IPS-15b (cell line): ENCODE measurements at regions not wholly inside any gene's neighbourhood (a gene's known extent, or its start where the extent isn't known, plus 50 kb on each side); places are given as distances from the start of the nearest gene placed in this dataset.

ENCODE experiments used
- H3K27me3 ChIP-seq: one replicate; pipeline ENCODE4 v1.6.1; 2013; ENCODE audit warnings: low read length; ENCODE audit not compliant: control insufficient read depth, insufficient read depth
- H3K36me3 ChIP-seq: one replicate; pipeline ENCODE4 v1.6.1; 2013; ENCODE audit warnings: low read length; ENCODE audit not compliant: control insufficient read depth, insufficient read depth
- H3K4me1 ChIP-seq: one replicate; pipeline ENCODE4 v1.6.1; 2013; ENCODE audit warnings: mild to moderate bottlenecking, low read length; ENCODE audit not compliant: control insufficient read depth, insufficient read depth
- H3K4me3 ChIP-seq: one replicate; pipeline ENCODE4 v1.5.1; 2013; ENCODE audit warnings: low read depth, low read length
- H3K9ac ChIP-seq: one replicate; pipeline ENCODE4 v1.6.1; 2013; ENCODE audit warnings: low read depth, mild to moderate bottlenecking, low read length
- H3K9me3 ChIP-seq: one replicate; pipeline ENCODE4 v1.6.1; 2013; ENCODE audit warnings: mild to moderate bottlenecking, low read length; ENCODE audit not compliant: control insufficient read depth, insufficient read depth

DNA sequence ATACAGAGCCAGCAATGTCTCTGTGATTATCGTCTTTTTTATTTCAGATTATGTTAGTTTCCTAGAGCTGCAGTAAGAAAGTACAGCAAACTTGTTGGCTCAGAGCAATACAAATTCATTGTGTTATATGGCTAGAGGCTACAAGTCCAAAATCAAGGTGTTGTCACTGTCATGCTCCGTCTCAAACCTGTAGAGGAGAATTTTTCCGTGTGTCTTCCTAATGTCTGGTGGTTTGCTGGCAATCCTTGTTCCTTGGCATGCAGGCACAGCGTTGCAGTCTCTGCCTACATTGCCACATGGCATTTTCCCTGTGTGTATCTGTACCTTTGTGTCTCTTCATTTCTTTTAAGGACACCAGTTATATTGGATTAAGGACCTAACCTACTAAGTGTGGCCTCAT, 244.4 kb downstream of the LRRIQ3 start:
- Histone ChIP-seq H3K4me3 (no peak overlapping the region), H3K4me1 (peaks cover 10% of the 10 kb centered on the region), H3K36me3 (no peaks in the 10 kb centered on the region), H3K9me3 (no peaks in the 10 kb centered on the region), H3K9ac (no peak overlapping the region), H3K27me3 (no peaks in the 10 kb centered on the region)

GRCh38 chr1:73953186-73953585, 244.8 kb downstream of the LRRIQ3 start:
- Histone ChIP-seq H3K4me1 (peaks cover 10% of the 10 kb centered on the region), H3K9ac (no peak overlapping the region), H3K27me3 (no peaks in the 10 kb centered on the region), H3K9me3 (no peaks in the 10 kb centered on the region), H3K36me3 (no peaks in the 10 kb centered on the region), H3K4me3 (no peak overlapping the region)

GRCh38 chr1:73948055-73948454, 249.9 kb downstream of the LRRIQ3 start:
- Histone ChIP-seq H3K4me3 (no peak overlapping the region), H3K4me1 (peaks cover 13% of the 10 kb centered on the region), H3K9me3 (no peaks in the 10 kb centered on the region), H3K36me3 (no peaks in the 10 kb centered on the region), H3K27me3 (no peaks in the 10 kb centered on the region), H3K9ac (no peak overlapping the region)

GRCh38 chr1:73947009-73947408, 251.0 kb downstream of the LRRIQ3 start:
- H3K4me1 ChIP-seq, result peaks cover 16% of the 10 kb centered on the region
- no peaks in the 10 kb centered on the region for H3K36me3 ChIP-seq
- H3K9me3 ChIP-seq, result no peaks in the 10 kb centered on the region
- no peaks in the 10 kb centered on the region for H3K27me3 ChIP-seq
- no peak overlapping the region for H3K9ac ChIP-seq
- H3K4me3 ChIP-seq, result no peak overlapping the region

DNA sequence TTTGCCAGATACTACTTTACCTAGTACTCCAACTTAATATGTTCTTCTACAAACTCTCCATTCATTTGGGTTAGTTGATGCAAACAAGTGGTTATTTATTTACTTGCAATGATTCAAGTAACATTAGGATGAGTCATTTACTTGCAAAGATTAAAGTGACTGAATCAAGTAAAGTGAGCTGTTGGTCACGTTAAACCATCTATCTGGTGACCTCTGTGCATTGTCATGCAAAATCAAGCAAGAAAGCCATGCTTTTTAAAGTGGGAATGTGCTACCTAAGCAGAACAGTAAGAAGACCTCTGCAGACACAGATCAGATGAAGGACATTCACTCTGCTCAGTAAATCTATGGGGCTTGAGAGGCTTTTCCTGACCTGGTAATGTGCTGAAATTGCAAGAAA, 254.7 kb downstream of the LRRIQ3 start:
- no peak overlapping the region for H3K4me3 ChIP-seq
- peaks cover 6% of the 10 kb centered on the region for H3K4me1 ChIP-seq
- no peaks in the 10 kb centered on the region for H3K27me3 ChIP-seq
- H3K36me3 ChIP-seq, result no peaks in the 10 kb centered on the region
- no peaks in the 10 kb centered on the region for H3K9me3 ChIP-seq
- H3K9ac ChIP-seq, result no peak overlapping the region

- Histone ChIP-seq H3K9me3 (no peaks in the 10 kb centered on the region), H3K4me1 (peaks cover 8% of the 10 kb centered on the region), H3K4me3 (no peak overlapping the region), H3K27me3 (no peaks in the 10 kb centered on the region), H3K9ac (no peak overlapping the region), H3K36me3 (no peaks in the 10 kb centered on the region)
Measured at GRCh38 chr1:73930293-73930692, 267.7 kb downstream of the LRRIQ3 start.

- Histone ChIP-seq H3K9me3 (peaks cover 4% of the 10 kb centered on the region), H3K27me3 (no peaks in the 10 kb centered on the region), H3K36me3 (peaks cover 2% of the 10 kb centered on the region), H3K4me1 (no peaks in the 10 kb centered on the region), H3K9ac (no peak overlapping the region), H3K4me3 (no peak overlapping the region)
Measured at GRCh38 chr1:73914951-73915350, 283.0 kb downstream of the LRRIQ3 start.

- Histone ChIP-seq H3K27me3 (no peaks in the 10 kb centered on the region), H3K9ac (no peak overlapping the region), H3K9me3 (peaks cover 4% of the 10 kb centered on the region), H3K4me3 (no peak overlapping the region), H3K36me3 (peaks cover 2% of the 10 kb centered on the region), H3K4me1 (no peaks in the 10 kb centered on the region)
Measured at GRCh38 chr1:73913025-73913424, 285.0 kb downstream of the LRRIQ3 start.

GRCh38 chr1:73911849-73912248, 286.1 kb downstream of the LRRIQ3 start:
- Histone ChIP-seq H3K9me3 (peaks cover 4% of the 10 kb centered on the region), H3K36me3 (peaks cover 2% of the 10 kb centered on the region), H3K27me3 (no peaks in the 10 kb centered on the region), H3K4me1 (no peaks in the 10 kb centered on the region), H3K9ac (no peak overlapping the region), H3K4me3 (no peak overlapping the region)

DNA sequence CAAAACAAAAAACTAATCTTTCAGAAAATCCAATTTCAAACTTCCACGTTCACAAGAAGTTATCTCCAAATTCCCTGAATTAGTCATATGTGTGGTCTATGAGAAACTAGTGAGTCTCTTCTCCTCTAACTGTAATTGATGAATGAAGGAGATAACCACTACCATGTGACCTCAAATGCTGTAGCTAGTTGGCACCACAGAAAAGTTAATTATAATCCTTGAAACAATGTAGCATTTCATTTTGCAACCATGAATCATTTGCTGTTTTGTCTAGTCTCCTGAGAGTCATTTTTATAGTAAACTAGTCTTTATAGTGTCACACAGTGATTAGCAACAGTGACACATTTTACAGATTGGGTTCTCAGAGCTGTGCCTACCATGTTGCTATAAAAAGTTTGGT, 287.5 kb downstream of the LRRIQ3 start:
- H3K36me3 ChIP-seq, result peaks cover 2% of the 10 kb centered on the region
- H3K9me3 ChIP-seq, result peaks cover 4% of the 10 kb centered on the region
- no peaks in the 10 kb centered on the region for H3K27me3 ChIP-seq
- H3K4me1 ChIP-seq, result no peaks in the 10 kb centered on the region
- no peak overlapping the region for H3K4me3 ChIP-seq
- no peak overlapping the region for H3K9ac ChIP-seq

DNA sequence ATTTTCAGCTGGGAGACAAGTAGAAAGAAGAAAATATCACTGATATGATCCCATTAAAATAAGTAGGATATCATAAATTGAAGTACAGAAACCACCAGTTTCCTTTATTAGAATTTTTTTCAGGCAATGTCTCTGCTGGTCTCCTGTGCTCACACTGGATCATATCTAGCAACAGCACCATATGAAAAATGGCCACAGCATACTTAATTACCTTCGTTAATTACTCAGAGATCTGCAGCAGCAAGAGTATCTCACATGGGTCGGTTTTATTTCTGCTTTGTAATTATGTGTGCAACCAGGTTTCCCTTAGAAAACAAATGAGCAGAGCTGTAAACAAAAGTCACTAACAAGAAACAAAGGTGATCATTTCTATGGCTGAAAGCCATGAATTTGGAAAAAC, 287.9 kb downstream of the LRRIQ3 start:
- Histone ChIP-seq H3K4me3 (no peak overlapping the region), H3K9ac (no peak overlapping the region), H3K4me1 (no peaks in the 10 kb centered on the region), H3K36me3 (peaks cover 2% of the 10 kb centered on the region), H3K27me3 (no peaks in the 10 kb centered on the region), H3K9me3 (peaks cover 4% of the 10 kb centered on the region)

GRCh38 chr1:73909043-73909562, 288.9 kb downstream of the LRRIQ3 start:
- no peaks in the 10 kb centered on the region for H3K4me1 ChIP-seq

More at GRCh38 chr1:73909043-73909562, 288.9 kb downstream of the LRRIQ3 start:
- peaks cover 4% of the 10 kb centered on the region for H3K9me3 ChIP-seq
- no peaks in the 10 kb centered on the region for H3K27me3 ChIP-seq
- H3K4me3 ChIP-seq, result no peak overlapping the region
- peaks cover 2% of the 10 kb centered on the region for H3K36me3 ChIP-seq
- no peak overlapping the region for H3K9ac ChIP-seq
